ENCODE measurements at regions not wholly inside any gene's neighbourhood (a gene's known extent, or its start where the extent isn't known, plus 50 kb on each side); places are given as distances from the start of the nearest gene placed in this dataset.

- TF ChIP-seq POLR2A (IDR thresholded peaks at IDR 0.05; ENCODE audit: low read depth, low read length) (no peak), POLR2AphosphoS5 (IDR thresholded peaks at IDR 0.05; ENCODE audit: low read depth, low read length) (no peak), TAF1 (IDR thresholded peaks at IDR 0.05; ENCODE audit: borderline replicate concordance, low read depth, low read length) (no peak)
Observed at GRCh38 chr6:40957616-40958492, 81.2 kb downstream of the UNC5CL start.
